ENCODE measurements at regions not wholly inside any gene's neighbourhood (a gene's known extent, or its start where the extent isn't known, plus 50 kb on each side); places are given as distances from the start of the nearest gene placed in this dataset.
A peak's percentile ranks its signal among the peaks of the same experiment; 100 is the strongest.

DNA sequence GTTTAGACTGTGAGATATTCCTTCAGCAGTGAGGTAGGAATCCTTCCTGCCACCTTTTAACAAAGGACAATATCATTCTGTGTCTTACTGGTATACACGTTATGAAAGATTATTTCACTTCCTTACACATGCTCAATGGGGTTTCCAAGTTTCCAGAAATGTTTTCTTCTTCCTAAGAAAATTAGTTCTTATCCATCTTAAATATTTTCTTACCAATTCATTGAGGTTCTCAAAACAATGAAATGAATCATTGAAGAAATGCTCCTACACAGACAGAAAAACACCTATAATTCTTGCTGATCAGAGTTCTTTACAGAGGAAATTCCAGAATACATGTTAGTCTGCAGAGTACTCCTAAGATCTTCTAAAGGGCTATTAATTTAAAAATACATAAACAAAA is 51.4 kb upstream of the SEC61G start:
- H3K27ac ChIP-seq = no peak overlapping the region
- TF ChIP-seq POLR2AphosphoS5 (IDR thresholded peaks at IDR 0.05) (no peak), EP300 (IDR thresholded peaks at IDR 0.05) (no peak), POLR2A (IDR thresholded peaks at IDR 0.05) (no peak)
- TF ChIP-seq, protein P1, sequence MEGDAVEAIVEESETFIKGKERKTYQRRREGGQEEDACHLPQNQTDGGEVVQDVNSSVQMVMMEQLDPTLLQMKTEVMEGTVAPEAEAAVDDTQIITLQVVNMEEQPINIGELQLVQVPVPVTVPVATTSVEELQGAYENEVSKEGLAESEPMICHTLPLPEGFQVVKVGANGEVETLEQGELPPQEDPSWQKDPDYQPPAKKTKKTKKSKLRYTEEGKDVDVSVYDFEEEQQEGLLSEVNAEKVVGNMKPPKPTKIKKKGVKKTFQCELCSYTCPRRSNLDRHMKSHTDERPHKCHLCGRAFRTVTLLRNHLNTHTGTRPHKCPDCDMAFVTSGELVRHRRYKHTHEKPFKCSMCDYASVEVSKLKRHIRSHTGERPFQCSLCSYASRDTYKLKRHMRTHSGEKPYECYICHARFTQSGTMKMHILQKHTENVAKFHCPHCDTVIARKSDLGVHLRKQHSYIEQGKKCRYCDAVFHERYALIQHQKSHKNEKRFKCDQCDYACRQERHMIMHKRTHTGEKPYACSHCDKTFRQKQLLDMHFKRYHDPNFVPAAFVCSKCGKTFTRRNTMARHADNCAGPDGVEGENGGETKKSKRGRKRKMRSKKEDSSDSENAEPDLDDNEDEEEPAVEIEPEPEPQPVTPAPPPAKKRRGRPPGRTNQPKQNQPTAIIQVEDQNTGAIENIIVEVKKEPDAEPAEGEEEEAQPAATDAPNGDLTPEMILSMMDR (IDR thresholded peaks at IDR 0.05) = no peak
- 48 to 79% (median 73%) methylated on average over 1 of the region's 1 CpG for WGBS, 5 donors
- no peak for DNase-seq
- peaks cover 0 to 34% (median 17%) of the 10 kb centered on the region in 4 donors for H3K4me1 ChIP-seq
- intact Hi-C loops (cut with DNase I; ENCODE audit: low total_unique reads) = no loop called here
- H3K36me3 ChIP-seq = no peaks in the 10 kb centered on the region
- H3K9me3 ChIP-seq = no peaks in the 10 kb centered on the region
- no peaks in the 10 kb centered on the region for H3K27me3 ChIP-seq
- H3K4me3 ChIP-seq = no peak overlapping the region

GRCh38 chr7:54811041-54811845 is 52.2 kb upstream of the SEC61G start:
- Histone ChIP-seq H3K9me3 (no peaks in the 10 kb centered on the region), H3K27ac (peak overlapping the region in 4 of 5 donors; percentile 23 to 60 (median 42)), H3K4me3 (no peak overlapping the region), H3K36me3 (no peaks in the 10 kb centered on the region), H3K4me1 (peaks cover 0 to 34% (median 17%) of the 10 kb centered on the region in 4 donors), H3K27me3 (no peaks in the 10 kb centered on the region)
- 44 to 71% (median 55%) methylated on average over 5 of the region's 5 CpGs for WGBS, 5 donors
- TF ChIP-seq, protein P1 (IDR thresholded peaks at IDR 0.05) = no peak
- no peak for TF ChIP-seq POLR2A (IDR thresholded peaks at IDR 0.05)
- DNase-seq = peak in 1 of 2 donors; percentile 51
- intact Hi-C loops (cut with DNase I; ENCODE audit: low total_unique reads) = no loop called here

GRCh38 chr7:54811846-54812254 is 52.8 kb upstream of the SEC61G start:
- Histone ChIP-seq H3K27ac (peak overlapping the region in 4 of 5 donors; percentile 23 to 60 (median 42)), H3K9me3 (no peaks in the 10 kb centered on the region), H3K4me3 (no peak overlapping the region), H3K4me1 (peaks cover 0 to 34% (median 17%) of the 10 kb centered on the region in 4 donors), H3K27me3 (no peaks in the 10 kb centered on the region), H3K36me3 (no peaks in the 10 kb centered on the region)
- TF ChIP-seq POLR2AphosphoS5 (IDR thresholded peaks at IDR 0.05) (no peak), POLR2A (IDR thresholded peaks at IDR 0.05) (no peak), EP300 (IDR thresholded peaks at IDR 0.05) (no peak)
- TF ChIP-seq, protein P1 (IDR thresholded peaks at IDR 0.05) = no peak
- intact Hi-C loops (cut with DNase I; ENCODE audit: low total_unique reads) = no loop called here
- peak in 1 of 2 donors; percentile 63 for DNase-seq
- 23 to 37% (median 31%) methylated on average over 8 of the region's 8 CpGs for whole genome bisulfite sequencing, 5 donors

GRCh38 chr7:54812756-54813322 is 53.8 kb upstream of the SEC61G start:
- no peak for TF ChIP-seq POLR2AphosphoS5 (IDR thresholded peaks at IDR 0.05)
- Histone ChIP-seq H3K4me1 (peaks cover 0 to 34% (median 17%) of the 10 kb centered on the region in 4 donors), H3K36me3 (no peaks in the 10 kb centered on the region), H3K4me3 (no peak overlapping the region), H3K27me3 (no peaks in the 10 kb centered on the region), H3K27ac (no peak overlapping the region), H3K9me3 (no peaks in the 10 kb centered on the region)
- WGBS, 5 donors = 78 to 92% (median 91%) methylated on average over 4 of the region's 4 CpGs
- intact Hi-C loops (cut with DNase I; ENCODE audit: low total_unique reads) = no loop called here
- no peak for DNase-seq

- no peak for DNase-seq
- TF ChIP-seq, protein P1 (IDR thresholded peaks at IDR 0.05) = no peak
- TF ChIP-seq POLR2AphosphoS5 (IDR thresholded peaks at IDR 0.05) (no peak), POLR2A (IDR thresholded peaks at IDR 0.05) (no peak), EP300 (IDR thresholded peaks at IDR 0.05) (no peak)
- Histone ChIP-seq H3K4me3 (no peak overlapping the region), H3K4me1 (peaks cover 0 to 34% (median 17%) of the 10 kb centered on the region in 4 donors), H3K27ac (no peak overlapping the region), H3K9me3 (no peaks in the 10 kb centered on the region), H3K27me3 (no peaks in the 10 kb centered on the region), H3K36me3 (no peaks in the 10 kb centered on the region)
- intact Hi-C loops (cut with DNase I; ENCODE audit: low total_unique reads) = no loop called here
- 59 to 75% (median 65%) methylated on average over 6 of the region's 6 CpGs for WGBS, 5 donors
Observed at GRCh38 chr7:54813398-54813797, 54.4 kb upstream of the SEC61G start.
